ENCODE measurements at regions not wholly inside any gene's neighbourhood (a gene's known extent, or its start where the extent isn't known, plus 50 kb on each side); places are given as distances from the start of the nearest gene placed in this dataset.

GRCh38 chr16:86681757-86682106, 103.4 kb downstream of the FOXL1 start:
- 86 to 91% (median 89%) methylated on average over 13 to 15 of the region's 15 CpGs for WGBS, 3 donors
- Histone ChIP-seq H3K9me3 (ENCODE audit: control insufficient read depth in 2 of 2, insufficient read depth in 1 of 2, low read depth in 1 of 2, low read length in 1 of 2) (peaks cover 0 to 3% of the 10 kb centered on the region in 2 donors), H3K36me3 (ENCODE audit: control insufficient read depth in 3 of 3, insufficient read depth in 2 of 3, low read depth in 1 of 3, low read length in 3 of 3) (no peaks in the 10 kb centered on the region), H3K4me3 (ENCODE audit: low read depth in 1 of 3, low read length in 3 of 3) (no peak overlapping the region), H3K27ac (ENCODE audit: low read depth in 1 of 3, low read length in 2 of 3) (no peak overlapping the region), H3K4me1 (ENCODE audit: control insufficient read depth in 3 of 3, insufficient read depth in 2 of 3, low read depth in 1 of 3, low read length in 2 of 3) (no peaks in the 10 kb centered on the region), H3K27me3 (ENCODE audit: control insufficient read depth in 3 of 3, insufficient read depth in 3 of 3, low read length in 3 of 3) (peaks cover 0 to 3% (median 3%) of the 10 kb centered on the region in 3 donors)
- DNase-seq, result no peak
- no peak for FAIRE-seq

DNA sequence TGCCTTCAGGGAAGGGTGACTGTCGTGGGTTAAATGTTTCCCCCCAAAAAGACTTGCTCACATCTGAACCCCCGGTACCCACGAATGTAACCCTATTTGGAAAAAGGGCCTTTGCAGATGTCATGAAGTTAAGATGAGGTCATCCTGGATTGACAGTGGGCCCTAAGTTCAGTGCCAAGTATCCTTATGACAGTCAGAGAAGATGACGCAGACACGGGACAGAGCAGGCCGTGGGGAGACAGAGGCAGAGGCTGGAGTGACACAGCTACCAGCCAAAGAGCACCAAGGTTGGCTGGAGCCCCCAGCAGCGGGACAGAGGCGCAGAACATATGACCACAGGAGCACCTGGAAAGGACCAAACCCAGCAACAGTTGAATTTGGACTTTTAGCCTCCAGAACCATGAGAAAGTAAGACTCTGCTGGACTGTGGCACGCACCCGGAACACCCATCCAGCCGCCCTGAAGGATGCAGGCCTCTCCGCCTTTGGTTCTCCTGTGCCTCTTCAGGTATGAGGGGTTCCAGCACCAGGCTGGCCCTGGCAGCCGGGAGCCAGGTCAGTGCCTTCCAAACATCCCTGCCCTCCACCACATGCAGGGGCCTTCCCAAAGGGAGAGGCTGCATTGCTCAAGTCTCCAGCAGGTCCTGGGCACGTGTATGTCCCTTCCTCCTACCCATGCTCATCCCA, 104.0 kb downstream of the FOXL1 start:
- Histone ChIP-seq H3K9me3 (ENCODE audit: control insufficient read depth in 2 of 2, insufficient read depth in 1 of 2, low read depth in 1 of 2, low read length in 1 of 2) (peaks cover 0 to 3% of the 10 kb centered on the region in 2 donors), H3K36me3 (ENCODE audit: control insufficient read depth in 3 of 3, insufficient read depth in 2 of 3, low read depth in 1 of 3, low read length in 3 of 3) (no peaks in the 10 kb centered on the region), H3K4me1 (ENCODE audit: control insufficient read depth in 3 of 3, insufficient read depth in 2 of 3, low read depth in 1 of 3, low read length in 2 of 3) (no peaks in the 10 kb centered on the region), H3K4me3 (ENCODE audit: low read depth in 1 of 3, low read length in 3 of 3) (no peak overlapping the region), H3K27me3 (ENCODE audit: control insufficient read depth in 3 of 3, insufficient read depth in 3 of 3, low read length in 3 of 3) (peaks cover 0 to 3% (median 3%) of the 10 kb centered on the region in 3 donors), H3K27ac (ENCODE audit: low read depth in 1 of 3, low read length in 2 of 3) (no peak overlapping the region)
- no peak for DNase-seq
- no peak for FAIRE-seq
- 74 to 88% (median 75%) methylated on average over 14 of the region's 14 CpGs for WGBS, 3 donors

- H3K27ac ChIP-seq (ENCODE audit: low read depth in 1 of 3, low read length in 2 of 3), result no peak overlapping the region
- no peak overlapping the region for H3K4me3 ChIP-seq (ENCODE audit: low read depth in 1 of 3, low read length in 3 of 3)
- no peak for DNase-seq
- FAIRE-seq, result no peak
- no peaks in the 10 kb centered on the region for H3K36me3 ChIP-seq (ENCODE audit: control insufficient read depth in 3 of 3, insufficient read depth in 2 of 3, low read depth in 1 of 3, low read length in 3 of 3)
- no peaks in the 10 kb centered on the region for H3K4me1 ChIP-seq (ENCODE audit: control insufficient read depth in 3 of 3, insufficient read depth in 2 of 3, low read depth in 1 of 3, low read length in 2 of 3)
- 57 to 72% (median 61%) methylated on average over 8 of the region's 8 CpGs for WGBS, 3 donors
- no peaks in the 10 kb centered on the region for H3K9me3 ChIP-seq (ENCODE audit: control insufficient read depth in 2 of 2, insufficient read depth in 1 of 2, low read depth in 1 of 2, low read length in 1 of 2)
- peaks cover 0 to 3% (median 3%) of the 10 kb centered on the region in 3 donors for H3K27me3 ChIP-seq (ENCODE audit: control insufficient read depth in 3 of 3, insufficient read depth in 3 of 3, low read length in 3 of 3)
These were observed 105.3 kb downstream of the FOXL1 start for GRCh38 chr16:86683441-86684194.

- H3K4me3 ChIP-seq (ENCODE audit: low read depth in 1 of 3, low read length in 3 of 3), result no peak overlapping the region
- DNase-seq, result no peak
- no peaks in the 10 kb centered on the region for H3K9me3 ChIP-seq (ENCODE audit: control insufficient read depth in 2 of 2, insufficient read depth in 1 of 2, low read depth in 1 of 2, low read length in 1 of 2)
- WGBS, 3 donors, result 72 to 81% (median 73%) methylated on average over 2 of the region's 2 CpGs
- H3K36me3 ChIP-seq (ENCODE audit: control insufficient read depth in 3 of 3, insufficient read depth in 2 of 3, low read depth in 1 of 3, low read length in 3 of 3), result no peaks in the 10 kb centered on the region
- H3K4me1 ChIP-seq (ENCODE audit: control insufficient read depth in 3 of 3, insufficient read depth in 2 of 3, low read depth in 1 of 3, low read length in 2 of 3), result no peaks in the 10 kb centered on the region
- no peak for FAIRE-seq
- no peak overlapping the region for H3K27ac ChIP-seq (ENCODE audit: low read depth in 1 of 3, low read length in 2 of 3)
- peaks cover 0 to 3% (median 3%) of the 10 kb centered on the region in 3 donors for H3K27me3 ChIP-seq (ENCODE audit: control insufficient read depth in 3 of 3, insufficient read depth in 3 of 3, low read length in 3 of 3)
These were observed 106.7 kb downstream of the FOXL1 start for GRCh38 chr16:86685076-86685475.

GRCh38 chr16:86690970-86691369, 112.6 kb downstream of the FOXL1 start:
- no peaks in the 10 kb centered on the region for H3K9me3 ChIP-seq (ENCODE audit: control insufficient read depth in 2 of 2, insufficient read depth in 1 of 2, low read depth in 1 of 2, low read length in 1 of 2)
- FAIRE-seq (no peak), DNase-seq (no peak)
- H3K4me3 ChIP-seq (ENCODE audit: low read depth in 1 of 3, low read length in 3 of 3), result no peak overlapping the region
- no peaks in the 10 kb centered on the region for H3K4me1 ChIP-seq (ENCODE audit: control insufficient read depth in 3 of 3, insufficient read depth in 2 of 3, low read depth in 1 of 3, low read length in 2 of 3)
- 73 to 80% (median 79%) methylated on average over 5 of the region's 5 CpGs for WGBS, 3 donors
- H3K36me3 ChIP-seq (ENCODE audit: control insufficient read depth in 3 of 3, insufficient read depth in 2 of 3, low read depth in 1 of 3, low read length in 3 of 3), result no peaks in the 10 kb centered on the region
- no peak overlapping the region for H3K27ac ChIP-seq (ENCODE audit: low read depth in 1 of 3, low read length in 2 of 3)
- H3K27me3 ChIP-seq (ENCODE audit: control insufficient read depth in 3 of 3, insufficient read depth in 3 of 3, low read length in 3 of 3), result peaks cover 0 to 18% (median 4%) of the 10 kb centered on the region in 3 donors

GRCh38 chr16:86692426-86692825, 114.1 kb downstream of the FOXL1 start:
- H3K27ac ChIP-seq (ENCODE audit: low read depth in 1 of 3, low read length in 2 of 3), result no peak overlapping the region
- H3K27me3 ChIP-seq (ENCODE audit: control insufficient read depth in 3 of 3, insufficient read depth in 3 of 3, low read length in 3 of 3), result peaks cover 0 to 18% (median 4%) of the 10 kb centered on the region in 3 donors
- no peak overlapping the region for H3K4me3 ChIP-seq (ENCODE audit: low read depth in 1 of 3, low read length in 3 of 3)
- H3K36me3 ChIP-seq (ENCODE audit: control insufficient read depth in 3 of 3, insufficient read depth in 2 of 3, low read depth in 1 of 3, low read length in 3 of 3), result no peaks in the 10 kb centered on the region
- no peaks in the 10 kb centered on the region for H3K9me3 ChIP-seq (ENCODE audit: control insufficient read depth in 2 of 2, insufficient read depth in 1 of 2, low read depth in 1 of 2, low read length in 1 of 2)
- no peak for DNase-seq
- 61 to 76% (median 64%) methylated on average over 10 of the region's 10 CpGs for WGBS, 3 donors
- no peak for FAIRE-seq
- no peaks in the 10 kb centered on the region for H3K4me1 ChIP-seq (ENCODE audit: control insufficient read depth in 3 of 3, insufficient read depth in 2 of 3, low read depth in 1 of 3, low read length in 2 of 3)

GRCh38 chr16:86693033-86693432, 114.7 kb downstream of the FOXL1 start:
- Histone ChIP-seq H3K27ac (ENCODE audit: low read depth in 1 of 3, low read length in 2 of 3) (no peak overlapping the region), H3K9me3 (ENCODE audit: control insufficient read depth in 2 of 2, insufficient read depth in 1 of 2, low read depth in 1 of 2, low read length in 1 of 2) (no peaks in the 10 kb centered on the region), H3K4me3 (ENCODE audit: low read depth in 1 of 3, low read length in 3 of 3) (no peak overlapping the region), H3K27me3 (ENCODE audit: control insufficient read depth in 3 of 3, insufficient read depth in 3 of 3, low read length in 3 of 3) (peaks cover 0 to 18% (median 4%) of the 10 kb centered on the region in 3 donors), H3K36me3 (ENCODE audit: control insufficient read depth in 3 of 3, insufficient read depth in 2 of 3, low read depth in 1 of 3, low read length in 3 of 3) (no peaks in the 10 kb centered on the region), H3K4me1 (ENCODE audit: control insufficient read depth in 3 of 3, insufficient read depth in 2 of 3, low read depth in 1 of 3, low read length in 2 of 3) (no peaks in the 10 kb centered on the region)
- WGBS, 3 donors, result 53 to 67% (median 56%) methylated on average over 5 of the region's 5 CpGs
- FAIRE-seq, result no peak
- DNase-seq, result no peak

GRCh38 chr16:86697715-86698114, 119.4 kb downstream of the FOXL1 start:
- H3K36me3 ChIP-seq (ENCODE audit: control insufficient read depth in 3 of 3, insufficient read depth in 2 of 3, low read depth in 1 of 3, low read length in 3 of 3), result no peaks in the 10 kb centered on the region
- no peaks in the 10 kb centered on the region for H3K9me3 ChIP-seq (ENCODE audit: control insufficient read depth in 2 of 2, insufficient read depth in 1 of 2, low read depth in 1 of 2, low read length in 1 of 2)
- FAIRE-seq (no peak), DNase-seq (no peak)
- no peaks in the 10 kb centered on the region for H3K4me1 ChIP-seq (ENCODE audit: control insufficient read depth in 3 of 3, insufficient read depth in 2 of 3, low read depth in 1 of 3, low read length in 2 of 3)
- 41 to 57% (median 48%) methylated on average over 3 of the region's 3 CpGs for WGBS, 3 donors
- no peak overlapping the region for H3K4me3 ChIP-seq (ENCODE audit: low read depth in 1 of 3, low read length in 3 of 3)
- no peak overlapping the region for H3K27ac ChIP-seq (ENCODE audit: low read depth in 1 of 3, low read length in 2 of 3)
- H3K27me3 ChIP-seq (ENCODE audit: control insufficient read depth in 3 of 3, insufficient read depth in 3 of 3, low read length in 3 of 3), result peaks cover 0 to 11% (median 4%) of the 10 kb centered on the region in 3 donors

Measured in small intestine (tissue), 7 donors.